SKM-1 treated with dmso at 0.1 percent for 144 hours (cell line): ENCODE measurements at regions not wholly inside any gene's neighbourhood (a gene's known extent, or its start where the extent isn't known, plus 50 kb on each side); places are given as distances from the start of the nearest gene placed in this dataset.

Experiments
- DNase-seq: peaks from one replicate; lab custom pipeline; 2025; ENCODE audit not compliant: unreplicated experiment; lab: John Stamatoyannopoulos, UW

- no peak for DNase-seq
These were observed 155.0 kb upstream of the KCTD1 start for GRCh38 chr18:26703170-26703930.

DNA sequence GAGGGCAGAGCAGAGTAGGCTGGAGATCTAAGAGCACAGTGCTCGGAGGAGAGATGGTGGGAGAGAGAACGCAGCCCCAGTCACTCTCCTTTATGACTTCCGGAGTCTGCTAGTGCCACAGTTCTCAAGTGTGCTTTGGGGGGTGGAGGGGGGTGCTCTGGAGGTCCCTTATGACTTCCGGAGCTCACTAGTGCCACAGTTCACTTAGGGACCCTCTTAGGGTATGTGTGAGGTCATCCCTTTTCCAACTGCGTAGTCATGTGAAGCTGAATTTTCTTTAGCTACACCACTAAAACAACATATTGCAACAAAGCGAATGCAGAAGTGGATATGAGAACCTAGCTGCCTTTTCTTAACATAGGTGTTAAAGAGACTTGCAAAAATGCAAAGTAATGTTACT lies 153.7 kb upstream of the KCTD1 start:
- no peak for DNase-seq

- DNase-seq = no peak
These were observed 152.4 kb upstream of the KCTD1 start for GRCh38 chr18:26700728-26701127.

- DNase-seq = peak; percentile 6
These were observed 151.8 kb upstream of the KCTD1 start for GRCh38 chr18:26700201-26700600.

- no peak for DNase-seq
These were observed 149.0 kb upstream of the KCTD1 start for GRCh38 chr18:26697186-26697884.

GRCh38 chr18:26696786-26697185 lies 148.4 kb upstream of the KCTD1 start:
- no peak for DNase-seq

- no peak for DNase-seq
These were observed 148.0 kb upstream of the KCTD1 start for GRCh38 chr18:26696308-26696707.

DNA sequence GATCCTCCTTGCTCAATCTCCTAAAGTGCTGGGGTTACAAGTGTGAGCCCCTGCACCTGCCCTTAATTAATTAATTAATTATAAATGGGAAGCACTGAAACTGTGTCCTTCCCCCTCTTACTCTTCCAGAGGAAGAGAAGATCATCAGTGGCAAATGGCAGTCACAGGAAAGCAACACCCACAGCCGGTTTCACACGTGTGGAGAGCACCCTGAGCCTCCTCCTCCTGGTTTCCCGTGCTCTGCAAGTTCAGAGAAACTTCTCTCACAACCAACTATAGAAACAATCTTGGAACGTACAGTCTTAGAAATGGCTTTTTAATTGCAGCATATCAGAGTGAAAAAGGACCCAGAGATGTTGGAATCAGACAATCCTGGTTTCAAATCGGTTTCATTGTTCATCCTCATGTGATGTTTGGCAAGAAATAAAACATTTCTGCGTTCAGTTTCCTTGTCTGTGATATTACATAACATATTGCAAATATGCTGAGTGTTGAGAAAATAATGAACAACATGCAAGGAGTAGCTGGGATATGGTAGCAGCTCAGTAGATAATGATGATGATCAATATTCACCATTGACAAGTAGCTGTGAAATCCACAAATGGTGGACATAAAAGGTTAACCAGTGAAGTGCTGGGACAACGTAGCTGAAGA lies 141.0 kb upstream of the KCTD1 start:
- no peak for DNase-seq

DNA sequence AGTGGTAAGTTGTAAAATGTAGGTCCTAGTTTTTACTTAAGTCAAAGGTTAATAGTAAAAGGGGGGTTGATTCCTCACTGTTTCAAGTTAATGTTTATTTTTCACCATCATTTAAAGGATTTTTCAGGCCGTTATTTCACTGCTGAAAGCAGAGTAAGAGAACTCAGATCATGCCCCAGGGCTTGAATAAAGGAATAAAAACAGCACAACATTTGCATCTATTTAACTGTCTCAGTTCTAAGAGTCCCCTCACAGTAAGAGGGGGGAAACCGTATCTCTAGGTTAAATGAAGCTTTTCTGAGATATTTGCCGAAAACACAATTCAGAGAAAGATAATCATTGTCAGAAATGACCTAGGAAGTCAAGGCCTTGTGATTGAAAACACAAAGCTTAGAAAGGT lies 138.2 kb upstream of the KCTD1 start:
- DNase-seq = no peak

GRCh38 chr18:26685438-26686157 lies 137.2 kb upstream of the KCTD1 start:
- DNase-seq = no peak

DNA sequence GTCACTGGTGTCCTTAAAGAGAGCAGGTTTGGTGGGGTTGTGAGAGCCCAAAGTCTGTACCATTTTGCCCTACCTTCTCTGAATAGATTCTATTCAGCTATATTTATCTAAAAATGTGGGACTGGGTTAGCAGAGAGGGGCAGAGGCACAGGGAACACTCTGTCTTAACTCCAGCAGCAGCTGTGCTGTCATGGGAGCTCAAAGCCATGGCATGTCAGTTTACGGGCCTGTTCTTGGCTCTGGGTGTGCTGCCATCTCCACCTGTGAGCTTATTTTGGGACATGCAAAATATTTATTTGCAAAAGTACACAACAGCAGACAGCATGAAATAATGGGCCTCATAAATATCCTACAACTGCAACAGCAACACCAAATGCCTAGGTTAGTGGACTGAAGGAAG lies 129.6 kb upstream of the KCTD1 start:
- DNase-seq = no peak

- DNase-seq = no peak
These were observed 118.7 kb upstream of the KCTD1 start for GRCh38 chr18:26667046-26667445.

DNA sequence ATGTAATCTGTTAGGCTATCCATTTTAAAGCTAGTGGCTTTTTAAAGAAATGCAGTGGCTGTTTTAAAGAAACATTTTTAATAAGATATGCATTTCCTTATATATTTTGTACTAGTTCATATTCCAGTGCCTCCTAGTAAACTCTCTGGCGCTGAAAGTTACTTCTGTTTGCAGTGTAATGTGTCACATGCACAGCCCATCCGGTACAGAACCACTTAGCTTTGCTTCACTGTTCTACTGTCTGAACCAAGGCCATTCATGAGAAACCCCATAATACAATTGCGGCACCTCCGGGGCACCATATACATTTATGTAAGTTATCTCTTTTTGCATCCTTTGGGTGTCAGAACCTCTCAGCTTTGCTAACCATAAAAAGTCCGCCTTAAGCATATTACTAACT lies 114.6 kb upstream of the KCTD1 start:
- no peak for DNase-seq

DNA sequence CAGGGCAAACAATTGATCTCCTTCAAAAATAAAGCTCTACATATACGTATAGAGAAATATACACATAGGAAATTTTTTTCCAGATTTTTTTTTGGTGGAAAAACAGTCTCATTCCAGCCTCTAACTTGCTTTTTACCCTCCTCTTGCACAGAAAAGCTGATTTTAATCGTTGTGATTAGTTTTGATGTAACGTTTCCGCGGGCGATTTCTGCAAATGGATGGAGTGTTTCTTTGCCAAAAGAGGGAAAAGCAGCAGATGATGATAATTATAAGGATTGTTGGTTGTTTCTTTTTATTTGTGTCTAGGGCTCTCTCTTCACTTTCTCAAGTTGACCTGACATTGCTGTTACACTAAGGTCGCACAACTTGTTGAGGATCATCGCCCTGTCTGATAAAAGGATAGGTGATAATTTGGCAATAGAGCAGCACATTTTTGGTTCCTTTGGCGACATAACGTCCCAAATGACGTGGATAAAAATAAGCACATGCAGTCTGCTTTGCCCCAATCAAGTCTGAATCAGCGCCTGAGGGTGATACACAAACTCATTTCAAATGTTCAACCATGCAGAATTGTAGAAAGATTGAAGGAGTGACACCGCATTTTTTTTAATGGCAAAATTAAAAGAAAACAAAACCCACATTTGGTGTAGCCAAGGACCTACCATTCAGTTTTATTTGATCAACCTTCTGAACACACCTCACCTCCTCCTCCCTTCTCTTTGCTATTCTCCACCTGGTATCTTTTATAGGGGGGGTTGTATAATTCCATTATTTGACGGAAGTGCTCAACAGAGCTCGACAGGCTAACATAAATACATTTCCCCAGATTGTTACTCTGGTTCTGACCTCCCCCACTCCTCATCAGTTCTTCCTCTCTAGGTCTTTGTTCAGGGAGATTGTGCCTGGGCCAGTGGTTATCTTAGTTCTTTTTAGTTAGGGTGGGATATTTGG lies 109.6 kb upstream of the KCTD1 start:
- no peak for DNase-seq

- DNase-seq = no peak
These were observed 108.7 kb upstream of the KCTD1 start for GRCh38 chr18:26656944-26657536.

GRCh38 chr18:26656431-26656943 lies 108.1 kb upstream of the KCTD1 start:
- DNase-seq = no peak

DNA sequence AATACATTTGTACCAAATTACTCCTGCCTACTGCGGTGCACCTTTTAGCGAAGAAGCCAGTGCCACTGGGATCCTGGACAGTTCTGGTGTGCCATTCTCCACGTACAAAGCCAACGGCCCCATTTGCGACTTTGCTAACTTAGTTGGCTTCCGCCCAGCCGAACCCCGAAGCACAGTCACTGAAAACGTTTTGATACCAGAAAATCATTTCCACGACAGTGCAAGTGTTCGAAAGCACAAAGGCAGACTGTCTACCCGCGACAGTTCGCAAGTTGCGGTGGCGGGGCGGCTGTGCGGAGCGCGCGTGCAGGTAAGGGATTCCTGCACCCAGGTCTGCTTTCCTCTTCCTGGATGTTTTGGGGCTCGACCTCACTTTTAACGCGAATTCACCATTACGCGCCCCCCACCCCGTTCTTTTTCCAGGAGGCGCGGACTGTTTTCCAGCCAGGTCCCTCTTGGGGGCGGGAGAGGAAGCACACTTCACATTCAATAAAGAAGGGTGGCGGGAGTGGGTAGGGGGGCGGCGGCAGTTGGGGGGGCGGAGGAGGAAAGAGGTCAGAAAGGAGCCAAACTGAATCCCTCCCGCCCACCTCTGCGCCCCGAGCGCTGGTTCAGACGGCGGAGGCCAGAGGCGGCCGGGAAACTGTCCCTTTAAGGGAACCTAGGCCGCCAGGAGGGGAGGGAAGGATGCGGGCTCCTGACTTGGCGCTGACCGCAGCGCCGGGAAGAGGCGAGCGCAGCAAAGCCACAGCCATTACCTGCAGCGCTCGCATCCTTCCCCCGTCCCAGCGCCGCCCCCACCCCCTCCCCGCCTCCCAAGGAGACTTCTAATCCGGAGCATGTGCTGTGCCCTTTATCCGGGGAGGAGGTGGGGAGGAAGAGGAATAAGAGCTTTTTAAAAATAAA lies 107.4 kb upstream of the KCTD1 start:
- no peak for DNase-seq

GRCh38 chr18:26654616-26655524 lies 106.5 kb upstream of the KCTD1 start:
- no peak for DNase-seq
